Heart left ventricle (tissue), 13 donors: ENCODE measurements at regions not wholly inside any gene's neighbourhood (a gene's known extent, or its start where the extent isn't known, plus 50 kb on each side); places are given as distances from the start of the nearest gene placed in this dataset.

Source experiments
- CTCF ChIP-seq, 12 donors: fragments of 200-600 bp; sonication (generic) in 4 of 12; IDR thresholded peaks; one replicate each; pipeline versions ENCODE4 v1.5.0 to v1.8.0; 2018 to 2022; ENCODE audit warnings: antibody characterized with exemption in 12 of 12, mild to moderate bottlenecking in 5 of 12
- POLR2A ChIP-seq, 2 donors: fragments of 450-650 bp; IDR thresholded peaks; one replicate each; pipeline ENCODE4 v1.6.1; 2017; ENCODE audit warnings: antibody characterized with exemption in 2 of 2, mild to moderate bottlenecking in 2 of 2, moderate library complexity in 2 of 2
- donor health status: ischemic (EF 13 %, LVEDD 7.1; RV severe dilation, severe dysfunction).
- donor health status: DM: no; HTN: yes; CAD: no.
- donor health status: DM: no; HTN: no; CAD: no.
- donor health status: ischemic (EF 25% LVEDD 6.9; RV normal size, moderate dysfunction).
- donor health status: ischemic (EF 25% LVEDD 5.7; RV mildly dilated, moderate dysfunction).
- donor health status: ischemic (EF 35%, LVEDD 5.7; RV mildly dilated, moderate dysfunction).
- donor health status: nonischemic (EF 11% LVEDD 7.7; RV severe dilation, severe dysfunction).
- donor health status: DM: yes; HTN: yes; CAD: no.
- donor health status: PGD.
- donor health status: ischemic (EF 29% LVEDD 5.4; RV normal size, mild dysfunction).
- donor health status: nonischemic (EF 23%, LVEDD 6.1; RV moderate dilation, normal function).

DNA sequence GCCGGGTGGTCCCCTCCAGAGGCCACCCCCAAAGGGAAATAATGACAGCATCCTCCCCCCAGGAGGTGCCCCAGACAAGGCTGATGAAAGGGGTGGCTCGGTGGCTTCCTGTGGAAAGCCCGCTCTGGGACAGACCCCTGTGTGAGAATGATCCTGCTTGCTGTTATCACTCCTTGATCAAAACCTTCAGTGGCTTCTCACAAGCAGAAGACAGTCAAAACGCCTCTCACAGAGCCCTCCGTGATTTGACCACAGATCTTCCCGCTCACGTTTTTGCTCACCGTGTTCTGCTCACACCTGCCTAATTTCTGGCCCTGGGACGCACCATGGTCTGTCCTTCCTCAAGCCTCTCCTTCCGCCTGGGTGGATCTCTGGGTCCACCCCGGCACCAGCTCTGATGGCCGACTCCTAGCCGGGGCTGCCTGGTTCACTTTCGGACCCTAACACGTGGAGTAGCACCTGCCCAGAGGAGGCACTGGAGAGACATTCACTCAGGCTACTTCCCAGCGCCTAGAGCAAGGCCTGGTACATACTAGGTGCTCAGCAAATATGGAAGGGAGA is 210.4 kb downstream of the ANKRD60 start:
- TF ChIP-seq POLR2A (IDR thresholded peaks at IDR 0.05) (no peak), CTCF (IDR thresholded peaks at IDR 0.05) (no peak)
